Activated naive CD8-positive, alpha-beta T cell treated with anti-CD3 and anti-CD28 coated beads, Interleukin-2, amount 50 U/mL, for 24 hours (primary cell): ENCODE measurements at regions not wholly inside any gene's neighbourhood (a gene's known extent, or its start where the extent isn't known, plus 50 kb on each side); places are given as distances from the start of the nearest gene placed in this dataset.
"Not testable (repeated sequence)": the region's sequence is repeated elsewhere in the genome, so short reads cannot be mapped to it uniquely, and the experiment has no call there.

Experiments
- ATAC-seq: fragments of 150-1000 bp; cut with Tn5 transposase; one replicate; pipeline ENCODE4 v1.10.0; 2021
- DNase-seq: peaks from one replicate; pipeline ENCODE4 v3.0.0; 2021
- H3K27ac Mint-ChIP-seq: one replicate; pipeline ENCODE4 v1.8.0; 2021; ENCODE audit warnings: mild to moderate bottlenecking, mixed read lengths
- H3K27me3 Mint-ChIP-seq: one replicate; pipeline ENCODE4 v1.8.0; 2021; ENCODE audit warnings: mixed read lengths
- H3K36me3 Mint-ChIP-seq: one replicate; pipeline ENCODE4 v1.8.0; 2021; ENCODE audit warnings: low read depth, mixed read lengths
- H3K4me1 Mint-ChIP-seq: one replicate; pipeline ENCODE4 v1.8.0; 2021; ENCODE audit warnings: mixed read lengths
- H3K4me3 Mint-ChIP-seq: one replicate; pipeline ENCODE4 v1.8.0; 2021; ENCODE audit warnings: mild to moderate bottlenecking, moderate library complexity, mixed read lengths
- H3K9me3 Mint-ChIP-seq: one replicate; pipeline ENCODE4 v1.8.0; 2021; ENCODE audit warnings: mixed read lengths

- Mint-ChIP-seq H3K27ac (no peak overlapping the region), H3K36me3 (no peaks in the 10 kb centered on the region), H3K9me3 (no peaks in the 10 kb centered on the region), H3K4me1 (no peaks in the 10 kb centered on the region), H3K4me3 (no peak overlapping the region), H3K27me3 (no peaks in the 10 kb centered on the region)
- DNase-seq (no peak), ATAC-seq (no peak)
Measured at GRCh38 chr2:42998721-42999120, 206.3 kb upstream of the HAAO start.

GRCh38 chr2:42996528-42996927 is 204.1 kb upstream of the HAAO start:
- Mint-ChIP-seq H3K9me3 (no peaks in the 10 kb centered on the region), H3K27me3 (no peaks in the 10 kb centered on the region), H3K27ac (no peak overlapping the region), H3K4me3 (no peak overlapping the region), H3K36me3 (no peaks in the 10 kb centered on the region), H3K4me1 (no peaks in the 10 kb centered on the region)
- ATAC-seq, result no peak
- no peak for DNase-seq

GRCh38 chr2:42995752-42996422 is 203.5 kb upstream of the HAAO start:
- no peaks in the 10 kb centered on the region for H3K27me3 Mint-ChIP-seq
- no peaks in the 10 kb centered on the region for H3K4me1 Mint-ChIP-seq

GRCh38 chr2:42989283-42990081 is 197.1 kb upstream of the HAAO start:
- H3K4me3 Mint-ChIP-seq, H3K4me1 Mint-ChIP-seq: not testable (repeated sequence)

More at GRCh38 chr2:42995752-42996422, 203.5 kb upstream of the HAAO start:
- Mint-ChIP-seq H3K27ac (no peak overlapping the region), H3K9me3 (no peaks in the 10 kb centered on the region), H3K36me3 (no peaks in the 10 kb centered on the region), H3K4me3 (no peak overlapping the region)
- no peak for ATAC-seq
- DNase-seq, result no peak

GRCh38 chr2:42988055-42988454 is 195.7 kb upstream of the HAAO start:
- not testable (repeated sequence) for H3K4me3 Mint-ChIP-seq, DNase-seq, H3K27me3 Mint-ChIP-seq, H3K4me1 Mint-ChIP-seq, H3K9me3 Mint-ChIP-seq, ATAC-seq, H3K27ac Mint-ChIP-seq, H3K36me3 Mint-ChIP-seq

More at GRCh38 chr2:42989283-42990081, 197.1 kb upstream of the HAAO start:
- H3K9me3 Mint-ChIP-seq, H3K27ac Mint-ChIP-seq, DNase-seq, H3K27me3 Mint-ChIP-seq, ATAC-seq, H3K36me3 Mint-ChIP-seq: not testable (repeated sequence)

- no peaks in the 10 kb centered on the region for H3K27me3 Mint-ChIP-seq
- H3K9me3 Mint-ChIP-seq, result no peaks in the 10 kb centered on the region
- H3K36me3 Mint-ChIP-seq, result no peaks in the 10 kb centered on the region
- ATAC-seq, result no peak
- no peak overlapping the region for H3K27ac Mint-ChIP-seq
- DNase-seq, result no peak
- H3K4me1 Mint-ChIP-seq, result peaks cover 2% of the 10 kb centered on the region
- H3K4me3 Mint-ChIP-seq, result no peak overlapping the region
Measured at GRCh38 chr2:42987112-42987922, 194.9 kb upstream of the HAAO start.

- no peaks in the 10 kb centered on the region for H3K27me3 Mint-ChIP-seq
- no peaks in the 10 kb centered on the region for H3K9me3 Mint-ChIP-seq
- DNase-seq (no peak), ATAC-seq (no peak)
- no peaks in the 10 kb centered on the region for H3K4me1 Mint-ChIP-seq
- H3K27ac Mint-ChIP-seq, result no peak overlapping the region
- H3K4me3 Mint-ChIP-seq, result no peak overlapping the region
- H3K36me3 Mint-ChIP-seq, result no peaks in the 10 kb centered on the region
Measured at GRCh38 chr2:42984617-42985016, 192.2 kb upstream of the HAAO start.

- Mint-ChIP-seq H3K27ac (no peak overlapping the region), H3K9me3 (no peaks in the 10 kb centered on the region), H3K27me3 (no peaks in the 10 kb centered on the region), H3K4me3 (no peak overlapping the region), H3K4me1 (no peaks in the 10 kb centered on the region), H3K36me3 (no peaks in the 10 kb centered on the region)
- ATAC-seq, result no peak
- DNase-seq, result no peak
Measured at GRCh38 chr2:42984081-42984480, 191.7 kb upstream of the HAAO start.

- H3K36me3 Mint-ChIP-seq, result no peaks in the 10 kb centered on the region
- no peaks in the 10 kb centered on the region for H3K9me3 Mint-ChIP-seq
- DNase-seq, result no peak
- no peak overlapping the region for H3K27ac Mint-ChIP-seq
- H3K4me3 Mint-ChIP-seq, result no peak overlapping the region
- no peak for ATAC-seq
- H3K27me3 Mint-ChIP-seq, result no peaks in the 10 kb centered on the region
- peaks cover 7% of the 10 kb centered on the region for H3K4me1 Mint-ChIP-seq
Measured at GRCh38 chr2:42980764-42981416, 188.5 kb upstream of the HAAO start.

GRCh38 chr2:42979870-42980763 is 187.7 kb upstream of the HAAO start:
- Mint-ChIP-seq H3K27me3 (no peaks in the 10 kb centered on the region), H3K4me1 (peaks cover 7% of the 10 kb centered on the region), H3K27ac (no peak overlapping the region), H3K4me3 (no peak overlapping the region), H3K9me3 (no peaks in the 10 kb centered on the region), H3K36me3 (no peaks in the 10 kb centered on the region)
- ATAC-seq (no peak), DNase-seq (no peak)

GRCh38 chr2:42979416-42979869 is 187.1 kb upstream of the HAAO start:
- no peak overlapping the region for H3K27ac Mint-ChIP-seq
- ATAC-seq (no peak), DNase-seq (no peak)
- H3K36me3 Mint-ChIP-seq, result no peaks in the 10 kb centered on the region
- peaks cover 1% of the 10 kb centered on the region for H3K27me3 Mint-ChIP-seq
- H3K4me1 Mint-ChIP-seq, result peaks cover 7% of the 10 kb centered on the region
- no peak overlapping the region for H3K4me3 Mint-ChIP-seq
- no peaks in the 10 kb centered on the region for H3K9me3 Mint-ChIP-seq

- H3K9me3 Mint-ChIP-seq, result no peaks in the 10 kb centered on the region
- ATAC-seq, result no peak
- peaks cover 10% of the 10 kb centered on the region for H3K4me1 Mint-ChIP-seq
- peaks cover 2% of the 10 kb centered on the region for H3K27me3 Mint-ChIP-seq
- DNase-seq, result no peak
- no peaks in the 10 kb centered on the region for H3K36me3 Mint-ChIP-seq
- H3K4me3 Mint-ChIP-seq, result no peak overlapping the region
- H3K27ac Mint-ChIP-seq, result no peak overlapping the region
Measured at GRCh38 chr2:42978887-42979415, 186.6 kb upstream of the HAAO start.

GRCh38 chr2:42978175-42978886 is 185.9 kb upstream of the HAAO start:
- H3K27ac Mint-ChIP-seq, result no peak overlapping the region
- H3K4me1 Mint-ChIP-seq, result peaks cover 10% of the 10 kb centered on the region
- DNase-seq (no peak), ATAC-seq (no peak)
- H3K9me3 Mint-ChIP-seq, result no peaks in the 10 kb centered on the region
- H3K4me3 Mint-ChIP-seq, result no peak overlapping the region
- H3K27me3 Mint-ChIP-seq, result peaks cover 2% of the 10 kb centered on the region
- H3K36me3 Mint-ChIP-seq, result no peaks in the 10 kb centered on the region
